ELR (cell line): ENCODE measurements at regions not wholly inside any gene's neighbourhood (a gene's known extent, or its start where the extent isn't known, plus 50 kb on each side); places are given as distances from the start of the nearest gene placed in this dataset.
A peak's percentile ranks its signal among the peaks of the same experiment; 100 is the strongest.
"Not testable (repeated sequence)": the region's sequence is repeated elsewhere in the genome, so short reads cannot be mapped to it uniquely, and the experiment has no call there.

Experiments used
- DNase-seq: peaks from one replicate; pipeline ENCODE4 v3.0.0-alpha.2; 2015; ENCODE audit warnings: low read depth

DNA sequence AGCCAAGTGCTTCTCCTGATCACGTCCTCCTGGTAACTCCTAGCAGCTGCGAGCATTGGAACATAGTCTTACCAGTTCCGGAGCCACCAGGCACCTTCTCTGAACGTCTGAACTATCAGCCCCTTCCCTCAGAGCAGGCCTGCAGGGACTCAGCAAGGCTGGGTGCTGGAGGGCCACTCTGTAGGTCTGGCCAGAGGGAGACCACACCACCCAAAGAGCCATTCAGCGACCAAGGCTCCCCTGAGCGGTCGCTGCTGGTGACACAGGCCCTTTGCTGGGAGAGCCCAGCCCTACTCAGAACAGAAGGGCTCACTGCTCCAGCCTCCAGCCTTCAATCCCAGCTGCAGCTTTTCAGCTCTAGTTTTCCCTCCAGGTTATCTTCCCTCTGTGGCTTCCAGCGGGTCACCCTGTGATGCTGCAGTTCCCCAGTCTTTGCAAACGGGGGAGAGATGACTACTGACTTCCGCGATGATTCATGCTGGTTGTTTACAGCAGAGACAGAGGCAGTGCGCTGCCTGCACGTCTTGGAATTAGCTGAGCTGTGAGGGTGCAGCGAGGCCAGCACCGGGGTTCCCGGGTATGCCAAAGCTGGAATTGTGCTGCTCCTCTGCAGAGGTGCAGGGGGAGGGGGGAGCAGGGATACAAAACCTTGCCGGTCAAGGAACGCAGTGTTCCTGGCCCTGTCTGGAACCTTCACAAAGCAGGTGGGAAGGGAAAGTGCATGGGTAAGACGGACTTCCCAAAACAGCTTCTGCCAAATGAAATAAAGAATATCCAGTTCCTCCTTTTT lies 161.4 kb downstream of the LY86 start:
- peak; percentile 92 for DNase-seq

- no peak for DNase-seq
Measured at GRCh38 chr6:6750594-6751265, 162.2 kb downstream of the LY86 start.

- no peak for DNase-seq
Measured at GRCh38 chr6:6751266-6751596, 162.7 kb downstream of the LY86 start.

DNA sequence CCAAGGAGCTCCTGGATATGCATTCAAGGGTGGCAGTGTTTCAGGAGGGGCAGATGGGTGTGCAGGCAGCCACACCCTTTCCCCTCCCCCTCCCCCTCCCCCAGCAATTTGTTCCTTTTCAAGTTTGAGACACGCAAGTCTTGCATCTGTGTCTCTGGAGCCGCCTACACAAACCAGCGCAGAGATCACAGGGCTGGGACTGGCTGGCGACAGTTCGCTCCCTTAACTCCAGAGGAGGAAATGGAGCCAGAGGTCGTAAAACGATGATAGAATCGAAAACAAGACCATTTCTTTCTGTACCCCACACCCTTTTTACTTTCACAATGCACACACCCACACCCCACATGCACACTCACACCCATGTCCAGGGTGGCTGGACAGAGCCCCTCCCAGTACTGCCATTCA lies 163.1 kb downstream of the LY86 start:
- no peak for DNase-seq

- DNase-seq = no peak
Measured at GRCh38 chr6:6752129-6752528, 163.6 kb downstream of the LY86 start.

- no peak for DNase-seq
Measured at GRCh38 chr6:6753301-6753700, 164.8 kb downstream of the LY86 start.

- DNase-seq = no peak
Measured at GRCh38 chr6:6756526-6756925, 168.0 kb downstream of the LY86 start.

- no peak for DNase-seq
Measured at GRCh38 chr6:6758546-6758914, 170.0 kb downstream of the LY86 start.

DNA sequence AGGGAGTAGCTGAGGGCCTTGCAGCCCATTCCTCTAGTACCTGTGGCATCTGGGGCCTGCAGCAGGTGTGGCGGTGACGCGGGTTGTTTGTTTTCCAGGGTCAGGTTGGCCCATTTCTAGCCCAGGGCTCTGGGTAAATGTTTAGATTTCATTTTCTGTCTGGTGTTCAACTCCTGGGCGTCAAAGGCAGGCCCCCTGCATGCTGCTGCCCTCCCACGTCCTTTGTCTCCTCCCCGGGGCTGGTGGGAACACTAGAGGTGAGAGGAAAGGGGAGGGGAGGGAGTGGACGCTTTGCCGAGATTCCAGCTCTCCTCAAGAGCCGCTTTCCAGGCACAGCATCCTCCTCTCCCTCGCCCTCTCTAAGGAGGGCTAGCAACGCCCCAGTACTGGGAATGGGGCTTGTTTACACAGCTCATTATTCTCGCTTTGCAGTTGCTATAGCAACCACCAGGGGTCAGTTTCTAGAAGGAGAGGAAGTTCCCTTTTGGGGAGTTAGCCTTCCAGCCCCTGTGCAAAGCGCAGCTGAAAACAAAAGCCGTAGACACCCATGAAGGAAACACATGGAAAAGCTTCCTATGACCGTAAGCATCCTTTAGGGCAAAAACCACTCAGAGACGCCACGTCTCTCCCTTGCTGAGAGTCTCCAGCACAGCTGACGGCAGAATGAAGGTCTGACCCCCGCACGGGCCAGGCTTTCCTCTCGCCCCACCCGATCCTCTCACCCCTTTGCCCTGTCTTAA lies 170.6 kb downstream of the LY86 start:
- peak; percentile 68 for DNase-seq

DNA sequence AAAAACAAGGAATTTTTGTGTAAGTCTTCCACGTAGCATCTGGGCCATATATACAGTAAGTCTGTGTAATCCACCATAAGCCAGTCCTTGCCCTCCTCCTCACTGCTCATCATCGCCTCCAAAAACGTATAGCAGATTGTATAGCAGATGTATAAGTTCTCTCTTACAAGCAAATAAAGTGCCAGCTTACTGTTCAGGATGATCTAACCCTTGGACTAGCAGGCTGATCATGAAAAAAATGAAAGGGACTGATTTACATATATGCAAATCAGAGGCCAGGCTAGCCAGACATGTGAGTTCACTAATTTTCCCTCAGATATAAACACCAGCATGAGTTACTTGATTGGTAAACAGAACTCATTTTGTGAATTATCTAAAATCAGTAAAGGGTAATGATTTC lies 171.5 kb downstream of the LY86 start:
- DNase-seq = no peak

DNA sequence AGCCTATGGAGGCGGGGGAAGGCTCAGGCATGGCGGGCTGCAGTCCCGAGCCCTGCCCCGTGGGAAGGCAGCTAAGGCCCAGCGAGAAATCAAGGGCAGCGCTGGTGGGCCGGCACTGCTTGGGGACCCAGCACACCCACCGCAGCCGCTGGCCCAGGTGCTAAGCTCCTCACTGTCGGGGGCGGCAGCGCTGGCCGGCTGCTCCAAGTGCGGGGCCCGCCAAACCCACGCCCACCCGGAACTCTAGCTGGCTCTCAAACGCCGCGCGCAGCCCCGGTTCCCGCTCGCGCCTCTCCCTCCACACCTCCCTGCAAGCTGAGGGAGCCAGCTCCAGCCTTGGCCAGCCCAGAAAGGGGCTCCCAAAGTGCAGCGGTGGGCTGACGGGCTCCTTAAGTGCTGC lies 174.0 kb downstream of the LY86 start:
- DNase-seq = not testable (repeated sequence)

- no peak for DNase-seq
Measured at GRCh38 chr6:6764764-6765434, 176.4 kb downstream of the LY86 start.

GRCh38 chr6:6766230-6766905 lies 177.8 kb downstream of the LY86 start:
- DNase-seq = no peak

GRCh38 chr6:6769466-6769865 lies 180.9 kb downstream of the LY86 start:
- DNase-seq = no peak

GRCh38 chr6:6771224-6771945 lies 182.9 kb downstream of the LY86 start:
- DNase-seq = no peak

GRCh38 chr6:6771964-6772363 lies 183.4 kb downstream of the LY86 start:
- no peak for DNase-seq

GRCh38 chr6:6772751-6773150 lies 184.2 kb downstream of the LY86 start:
- no peak for DNase-seq

- no peak for DNase-seq
Measured at GRCh38 chr6:6775074-6775473, 186.6 kb downstream of the LY86 start.

DNA sequence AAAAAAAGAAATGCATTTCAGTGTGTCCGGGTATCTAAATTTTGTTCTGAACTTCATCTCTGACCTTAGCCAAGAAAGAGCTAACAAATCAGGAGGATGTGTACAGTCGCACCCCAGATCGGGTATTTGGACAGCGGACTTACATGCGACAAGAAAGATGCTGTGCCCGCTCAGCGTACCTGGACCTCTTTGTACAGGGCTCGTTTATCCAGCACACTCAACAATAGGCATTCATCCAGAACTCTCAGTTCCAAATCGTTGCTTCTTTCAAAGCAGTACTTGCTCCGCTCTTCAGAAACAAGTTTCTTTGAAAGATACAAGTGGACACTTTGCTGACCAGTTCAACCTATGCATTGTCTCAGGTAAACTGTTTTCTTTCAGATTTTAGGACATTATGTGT lies 191.7 kb downstream of the LY86 start:
- DNase-seq = no peak

DNA sequence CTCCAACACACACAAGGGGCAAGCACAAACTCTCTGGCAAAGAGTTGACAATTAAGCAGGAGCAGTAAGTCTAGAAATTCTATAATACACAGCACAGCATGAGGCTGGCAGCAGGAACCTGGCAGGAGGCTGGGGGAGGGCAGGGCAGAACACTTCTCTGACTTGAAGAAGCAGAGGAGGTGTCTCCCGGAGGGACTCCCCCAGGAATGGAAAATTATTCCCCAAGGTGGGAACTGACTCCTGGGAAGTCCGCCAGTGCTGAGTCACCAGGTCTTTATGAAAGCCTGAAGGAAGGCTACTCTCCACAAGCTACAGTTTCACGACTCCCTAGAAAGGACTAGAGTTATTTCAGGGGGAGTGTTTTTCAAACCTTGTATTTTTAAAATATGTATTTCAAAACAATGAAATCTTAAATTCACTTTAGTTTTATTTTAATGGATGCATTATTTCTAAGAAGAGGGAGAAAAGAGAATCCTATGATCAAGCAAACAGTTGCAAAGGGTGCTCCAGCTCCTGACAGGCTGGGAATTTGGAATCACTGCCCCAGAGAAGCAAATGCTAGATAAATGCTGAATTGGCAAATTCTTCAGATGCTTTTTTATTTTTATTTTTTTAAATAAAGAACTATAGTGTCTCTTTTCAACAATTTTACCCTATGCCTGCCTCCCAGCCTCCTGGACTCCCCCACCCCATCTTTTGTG lies 192.8 kb downstream of the LY86 start:
- DNase-seq = peak; percentile 62

DNA sequence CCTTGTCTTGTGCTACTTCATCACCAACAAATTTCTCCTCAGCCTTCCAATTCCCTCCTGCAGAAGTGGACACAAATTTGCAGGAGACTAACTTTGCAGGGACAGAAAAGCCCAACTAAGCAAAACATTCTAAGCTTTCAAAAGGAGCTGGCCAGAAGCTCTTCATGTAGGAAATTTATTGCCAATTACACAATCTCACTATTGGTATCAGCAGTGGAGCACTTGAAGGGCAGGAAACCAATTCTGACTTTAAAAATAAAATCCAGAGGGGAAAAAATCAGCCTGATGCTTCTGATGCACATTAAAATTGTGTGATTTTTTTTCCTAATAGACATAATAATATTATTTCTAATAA lies 193.3 kb downstream of the LY86 start:
- no peak for DNase-seq
